Subcutaneous abdominal adipose tissue (tissue), 5 donors: ENCODE measurements at regions not wholly inside any gene's neighbourhood (a gene's known extent, or its start where the extent isn't known, plus 50 kb on each side); places are given as distances from the start of the nearest gene placed in this dataset.

ENCODE experiments used
- H3K27ac ChIP-seq: one replicate; pipeline ENCODE4 v1.7.0; 2013; ENCODE audit warnings: low read depth, mild to moderate bottlenecking, inconsistent platforms, low read length, moderate library complexity
- H3K27me3 ChIP-seq, 5 donors: one replicate each; pipeline ENCODE4 v1.7.0; 2013; ENCODE audit warnings: low read length in 5 of 5, inconsistent platforms in 1 of 5; ENCODE audit not compliant: control insufficient read depth in 5 of 5, insufficient read depth in 4 of 5
- H3K36me3 ChIP-seq, 5 donors: one replicate each; pipeline ENCODE4 v1.7.0; 2013; ENCODE audit warnings: low read length in 5 of 5; ENCODE audit not compliant: control insufficient read depth in 5 of 5, insufficient read depth in 5 of 5
- H3K4me1 ChIP-seq, 5 donors: one replicate each; pipeline ENCODE4 v1.7.0; 2013; ENCODE audit warnings: low read length in 5 of 5, mild to moderate bottlenecking in 3 of 5, moderate library complexity in 1 of 5; ENCODE audit not compliant: control insufficient read depth in 5 of 5, insufficient read depth in 5 of 5
- H3K4me3 ChIP-seq, 5 donors: one replicate each; pipeline ENCODE4 v1.7.0; 2013; ENCODE audit warnings: low read length in 5 of 5, low read depth in 1 of 5
- H3K9ac ChIP-seq, 5 donors: one replicate each; pipeline ENCODE4 v1.7.0; 2013; ENCODE audit warnings: low read length in 5 of 5, mild to moderate bottlenecking in 4 of 5, moderate library complexity in 3 of 5
- H3K9me3 ChIP-seq, 5 donors: one replicate each; pipeline ENCODE4 v1.7.0; 2013; ENCODE audit warnings: low read length in 5 of 5; ENCODE audit not compliant: control insufficient read depth in 5 of 5
- donor health status: healthy.
- donor health status: healthy.
- donor health status: healthy.
- donor health status: healthy.
- donor health status: healthy.

- H3K36me3 ChIP-seq = no peaks in the 10 kb centered on the region
These were observed 230.8 kb downstream of the GASK1B start for GRCh38 chr4:157942017-157942416.

GRCh38 chr4:157934151-157934550 is 238.7 kb downstream of the GASK1B start:
- H3K4me1 ChIP-seq = no peaks in the 10 kb centered on the region
- no peak overlapping the region for H3K9ac ChIP-seq
- H3K27ac ChIP-seq = no peak overlapping the region
- no peaks in the 10 kb centered on the region for H3K36me3 ChIP-seq
- no peaks in the 10 kb centered on the region for H3K27me3 ChIP-seq
- H3K9me3 ChIP-seq = no peaks in the 10 kb centered on the region
- H3K4me3 ChIP-seq = no peak overlapping the region

More at GRCh38 chr4:157942017-157942416, 230.8 kb downstream of the GASK1B start:
- H3K9me3 ChIP-seq = no peaks in the 10 kb centered on the region
- no peak overlapping the region for H3K9ac ChIP-seq
- H3K4me3 ChIP-seq = no peak overlapping the region
- H3K4me1 ChIP-seq = no peaks in the 10 kb centered on the region
- H3K27me3 ChIP-seq = no peaks in the 10 kb centered on the region
- H3K27ac ChIP-seq = no peak overlapping the region

GRCh38 chr4:157932936-157933335 is 239.9 kb downstream of the GASK1B start:
- H3K36me3 ChIP-seq = no peaks in the 10 kb centered on the region
- H3K9ac ChIP-seq = no peak overlapping the region
- H3K9me3 ChIP-seq = no peaks in the 10 kb centered on the region
- H3K27me3 ChIP-seq = no peaks in the 10 kb centered on the region
- H3K4me3 ChIP-seq = no peak overlapping the region
- H3K27ac ChIP-seq = no peak overlapping the region
- no peaks in the 10 kb centered on the region for H3K4me1 ChIP-seq

- Histone ChIP-seq H3K36me3 (no peaks in the 10 kb centered on the region), H3K27ac (no peak overlapping the region), H3K27me3 (no peaks in the 10 kb centered on the region), H3K9ac (no peak overlapping the region), H3K4me1 (no peaks in the 10 kb centered on the region), H3K4me3 (no peak overlapping the region), H3K9me3 (no peaks in the 10 kb centered on the region)
These were observed 243.3 kb downstream of the GASK1B start for GRCh38 chr4:157929486-157929885.

- Histone ChIP-seq H3K36me3 (no peaks in the 10 kb centered on the region), H3K4me1 (no peaks in the 10 kb centered on the region), H3K9ac (no peak overlapping the region), H3K9me3 (no peaks in the 10 kb centered on the region), H3K4me3 (no peak overlapping the region), H3K27me3 (no peaks in the 10 kb centered on the region), H3K27ac (no peak overlapping the region)
These were observed 254.6 kb downstream of the GASK1B start for GRCh38 chr4:157918036-157918832.

GRCh38 chr4:157912212-157912611 is 260.6 kb downstream of the GASK1B start:
- no peak overlapping the region for H3K27ac ChIP-seq
- H3K36me3 ChIP-seq = no peaks in the 10 kb centered on the region
- H3K9me3 ChIP-seq = no peaks in the 10 kb centered on the region
- no peak overlapping the region for H3K4me3 ChIP-seq
- H3K4me1 ChIP-seq = no peaks in the 10 kb centered on the region
- no peaks in the 10 kb centered on the region for H3K27me3 ChIP-seq
- no peak overlapping the region for H3K9ac ChIP-seq

- H3K4me3 ChIP-seq = no peak overlapping the region
- H3K27ac ChIP-seq = no peak overlapping the region
- H3K9me3 ChIP-seq = no peaks in the 10 kb centered on the region
- H3K27me3 ChIP-seq = no peaks in the 10 kb centered on the region
- H3K4me1 ChIP-seq = no peaks in the 10 kb centered on the region
- no peak overlapping the region for H3K9ac ChIP-seq
- H3K36me3 ChIP-seq = no peaks in the 10 kb centered on the region
These were observed 261.2 kb downstream of the GASK1B start for GRCh38 chr4:157911662-157912061.

- no peaks in the 10 kb centered on the region for H3K36me3 ChIP-seq
- H3K9me3 ChIP-seq = no peaks in the 10 kb centered on the region
- H3K9ac ChIP-seq = no peak overlapping the region
- no peak overlapping the region for H3K4me3 ChIP-seq
- H3K4me1 ChIP-seq = no peaks in the 10 kb centered on the region
- no peaks in the 10 kb centered on the region for H3K27me3 ChIP-seq
- no peak overlapping the region for H3K27ac ChIP-seq
These were observed 264.1 kb downstream of the GASK1B start for GRCh38 chr4:157908691-157909090.

- Histone ChIP-seq H3K9ac (no peak overlapping the region), H3K4me1 (no peaks in the 10 kb centered on the region), H3K4me3 (no peak overlapping the region), H3K9me3 (no peaks in the 10 kb centered on the region), H3K36me3 (no peaks in the 10 kb centered on the region), H3K27ac (no peak overlapping the region), H3K27me3 (no peaks in the 10 kb centered on the region)
These were observed 264.8 kb downstream of the GASK1B start for GRCh38 chr4:157908031-157908430.

- Histone ChIP-seq H3K9ac (no peak overlapping the region), H3K36me3 (no peaks in the 10 kb centered on the region), H3K9me3 (no peaks in the 10 kb centered on the region), H3K4me1 (no peaks in the 10 kb centered on the region), H3K27ac (no peak overlapping the region), H3K4me3 (no peak overlapping the region), H3K27me3 (no peaks in the 10 kb centered on the region)
These were observed 265.4 kb downstream of the GASK1B start for GRCh38 chr4:157907226-157907946.
